Inflammatory macrophage (primary cell): ENCODE measurements at regions not wholly inside any gene's neighbourhood (a gene's known extent, or its start where the extent isn't known, plus 50 kb on each side); places are given as distances from the start of the nearest gene placed in this dataset.

ENCODE experiments used
- DNase-seq, 2 donors: peaks; one replicate each; pipeline ENCODE4 v3.0.0-alpha.2; 2020 to 2022

- peak; percentile 62 to 75 for DNase-seq
Measured at GRCh38 chr9:89919171-89919681, 314.4 kb downstream of the GADD45G start.

GRCh38 chr9:89920131-89920530, 315.3 kb downstream of the GADD45G start:
- no peak for DNase-seq

GRCh38 chr9:89920951-89921350, 316.1 kb downstream of the GADD45G start:
- DNase-seq = no peak

- DNase-seq = no peak
Measured at GRCh38 chr9:89922099-89922498, 317.3 kb downstream of the GADD45G start.

GRCh38 chr9:89923174-89923573, 318.4 kb downstream of the GADD45G start:
- DNase-seq = no peak

DNA sequence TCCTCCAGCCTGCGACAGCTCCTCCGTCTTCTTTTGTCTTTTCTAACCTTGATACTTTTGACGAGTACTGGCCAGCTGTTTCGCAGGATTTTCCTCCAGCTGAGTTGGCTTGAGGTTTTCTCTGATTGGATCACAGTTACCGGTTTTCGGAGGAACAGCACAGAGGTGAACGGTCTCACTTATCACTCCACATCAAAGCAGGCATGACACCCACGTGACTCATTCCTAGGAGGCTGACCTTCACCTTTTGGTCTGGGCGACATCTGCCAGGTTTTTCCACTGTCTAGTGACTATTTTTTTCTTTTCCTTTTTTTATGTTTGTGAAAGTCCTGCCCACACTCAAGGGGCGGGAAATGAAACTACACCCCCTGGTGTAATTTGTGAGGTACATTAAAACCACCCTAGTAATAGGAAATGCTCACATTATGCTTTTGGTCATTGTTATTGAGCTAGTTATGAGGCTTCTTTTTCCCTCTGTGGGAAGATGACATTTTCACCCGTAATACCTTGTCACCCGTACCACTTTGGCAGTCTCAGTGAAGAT, 319.2 kb downstream of the GADD45G start:
- peak; percentile 34 to 41 for DNase-seq

GRCh38 chr9:89924611-89925010, 319.8 kb downstream of the GADD45G start:
- no peak for DNase-seq

- no peak for DNase-seq
Measured at GRCh38 chr9:89926167-89926566, 321.4 kb downstream of the GADD45G start.

GRCh38 chr9:89926691-89927220, 321.9 kb downstream of the GADD45G start:
- no peak for DNase-seq

DNA sequence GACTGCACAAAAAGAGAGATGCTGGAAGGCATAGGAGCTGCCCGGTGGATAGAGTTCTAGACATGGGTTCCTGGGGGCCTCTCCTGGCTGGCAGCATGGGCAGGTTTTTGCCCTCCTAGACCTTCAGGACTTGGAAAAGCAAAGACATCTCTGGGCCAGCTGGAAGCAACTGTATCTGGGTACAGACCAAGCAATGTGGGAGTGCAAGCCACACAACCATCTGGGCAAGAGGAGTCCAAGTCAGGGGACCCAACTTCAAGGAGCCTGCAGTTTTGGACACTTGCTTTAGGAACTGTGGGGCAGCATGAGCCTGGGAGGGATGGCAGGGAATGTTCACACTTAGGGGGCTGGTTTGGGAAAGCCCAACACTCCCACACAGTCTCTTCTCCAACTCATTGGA, 323.3 kb downstream of the GADD45G start:
- DNase-seq = no peak

- DNase-seq = no peak
Measured at GRCh38 chr9:89928521-89929275, 323.9 kb downstream of the GADD45G start.

DNA sequence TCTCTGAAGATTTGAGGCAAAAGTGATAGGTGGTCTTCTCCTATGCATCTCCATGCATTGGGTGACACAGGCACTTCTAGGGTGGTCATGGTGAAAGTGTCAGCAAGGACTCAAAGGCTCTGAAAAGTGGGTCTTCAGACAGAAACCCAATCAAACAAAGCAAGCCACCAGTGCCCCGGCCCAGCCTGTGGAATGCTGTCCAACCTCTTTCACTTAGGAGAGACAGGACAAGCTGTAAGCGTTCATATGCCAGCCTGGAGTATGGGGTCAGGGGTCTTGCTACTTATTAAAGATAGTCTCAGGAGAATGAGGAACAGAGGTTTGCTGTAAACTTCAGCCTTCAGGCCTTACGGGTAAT, 324.5 kb downstream of the GADD45G start:
- no peak for DNase-seq

DNA sequence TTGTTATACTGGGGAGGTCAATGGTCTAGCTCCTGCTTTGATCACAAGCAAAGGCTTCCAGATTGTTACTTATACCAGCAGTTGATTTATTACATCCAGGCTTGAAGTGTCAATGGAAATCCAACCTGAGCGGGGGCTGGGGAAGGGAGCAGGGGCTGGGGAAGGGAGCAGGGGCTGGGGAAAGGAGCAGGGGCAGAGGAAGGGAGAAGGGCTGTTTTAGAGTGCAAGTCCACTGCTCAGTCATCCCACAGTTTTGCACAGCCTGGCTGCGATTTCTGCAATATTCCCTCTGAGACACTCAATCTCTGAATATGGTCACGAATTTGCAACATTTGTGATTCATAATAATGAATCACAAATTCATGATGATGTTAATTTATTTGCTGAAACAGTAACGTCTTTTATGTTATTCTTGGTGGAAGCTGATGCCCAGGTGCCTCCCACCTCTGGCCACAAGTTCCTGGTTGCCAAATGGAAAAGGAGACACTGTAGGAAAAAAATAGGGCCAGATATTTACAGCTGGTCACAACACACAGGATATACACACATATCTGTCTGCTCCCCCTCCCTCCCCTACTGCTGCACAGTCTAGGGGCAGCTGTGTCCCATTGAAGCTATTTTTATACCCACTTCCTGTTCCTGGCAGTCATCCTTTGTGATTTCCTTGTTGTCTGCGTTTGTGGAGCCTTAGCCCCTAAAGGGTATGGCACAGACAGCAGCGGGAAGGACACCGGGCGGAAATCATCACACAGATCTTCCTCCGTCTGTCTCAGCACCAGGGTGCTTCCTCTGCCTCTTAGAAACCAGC, 325.1 kb downstream of the GADD45G start:
- no peak for DNase-seq

GRCh38 chr9:89933578-89933977, 328.8 kb downstream of the GADD45G start:
- DNase-seq = no peak

GRCh38 chr9:89935115-89935514, 330.3 kb downstream of the GADD45G start:
- no peak for DNase-seq

GRCh38 chr9:89935801-89936200, 331.0 kb downstream of the GADD45G start:
- no peak for DNase-seq

DNA sequence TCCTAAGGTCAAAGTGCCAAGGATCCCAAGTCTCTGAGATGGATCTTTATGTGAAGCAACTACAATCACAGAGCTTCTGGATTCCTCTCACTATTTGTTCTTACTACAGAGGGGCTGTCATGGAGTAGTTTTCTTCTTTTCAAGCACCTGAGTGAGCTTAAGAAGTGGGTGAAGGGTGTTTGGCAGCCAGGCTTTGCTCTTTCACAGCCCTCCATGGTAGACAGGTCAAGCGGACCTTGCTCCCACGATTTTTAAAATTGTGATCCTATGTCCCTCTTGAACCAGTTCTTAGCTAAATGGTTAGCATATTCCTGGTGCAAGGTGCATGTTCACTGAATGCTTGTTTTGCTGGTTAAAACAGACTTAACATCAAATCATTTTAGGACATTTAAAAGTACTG, 332.2 kb downstream of the GADD45G start:
- DNase-seq = no peak

GRCh38 chr9:89939181-89939580, 334.4 kb downstream of the GADD45G start:
- no peak for DNase-seq

DNA sequence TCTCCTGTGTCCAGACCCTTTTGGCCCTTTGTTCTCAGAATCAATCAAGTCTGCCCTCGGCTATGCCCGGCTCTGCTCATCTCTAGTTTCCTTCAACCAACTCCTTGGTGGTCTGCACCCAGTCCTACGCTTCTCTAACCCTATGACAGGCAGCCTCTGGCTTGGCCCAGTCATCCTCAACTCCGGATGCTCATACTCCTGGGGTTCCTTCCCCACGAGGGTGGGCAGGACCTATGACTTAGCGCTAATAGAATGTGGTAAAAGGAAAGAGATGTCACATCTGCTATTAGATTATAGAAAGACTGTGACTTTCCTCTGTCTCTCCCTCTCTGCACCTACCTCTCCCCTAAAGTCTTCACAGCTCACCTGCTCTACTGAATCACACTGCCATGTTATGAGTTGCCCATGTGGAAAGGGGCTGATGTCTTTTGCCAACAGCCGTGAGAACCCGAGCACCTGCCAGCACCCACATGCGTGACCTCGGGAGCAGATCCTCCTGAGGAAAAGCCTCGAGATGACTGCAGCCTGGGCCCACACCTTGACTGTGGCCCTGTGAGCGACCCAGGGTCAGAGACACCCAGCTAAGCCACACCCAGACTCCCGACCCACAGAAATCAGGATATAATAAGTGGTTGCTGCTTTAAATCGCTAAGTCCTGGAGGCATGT, 334.9 kb downstream of the GADD45G start:
- DNase-seq = no peak

GRCh38 chr9:89940625-89941024, 335.8 kb downstream of the GADD45G start:
- DNase-seq = no peak

- peak in 1 of 2 donors; percentile 14 for DNase-seq
Measured at GRCh38 chr9:89941875-89942274, 337.1 kb downstream of the GADD45G start.

DNA sequence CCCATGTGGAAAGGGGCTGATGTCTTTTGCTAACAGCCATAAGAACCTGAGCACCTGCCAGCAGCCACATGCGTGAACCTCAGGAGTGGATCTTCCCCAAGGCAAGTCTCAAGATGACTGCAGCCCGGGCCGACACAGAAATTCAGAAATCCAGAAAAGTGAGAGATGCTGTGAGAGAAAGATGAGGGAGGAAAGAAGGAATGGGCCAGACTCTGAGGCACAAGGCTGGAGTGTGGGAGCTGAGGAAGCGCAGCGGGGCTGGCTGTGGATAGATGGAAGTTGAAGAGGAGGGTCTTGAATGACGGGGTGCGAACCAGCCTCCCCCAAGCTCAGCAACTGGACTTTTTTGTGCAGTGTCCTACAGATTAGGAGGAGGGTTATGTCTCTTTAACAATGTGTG, 337.8 kb downstream of the GADD45G start:
- DNase-seq = no peak

GRCh38 chr9:89943309-89943708, 338.5 kb downstream of the GADD45G start:
- no peak for DNase-seq
